Esophagus muscularis mucosa (tissue), 3 donors: ENCODE measurements at regions not wholly inside any gene's neighbourhood (a gene's known extent, or its start where the extent isn't known, plus 50 kb on each side); places are given as distances from the start of the nearest gene placed in this dataset.
A peak's percentile ranks its signal among the peaks of the same experiment; 100 is the strongest.

Experiments used
- POLR2AphosphoS5 ChIP-seq, 2 donors: sonication (generic); formaldehyde crosslinking; IDR thresholded peaks; one replicate each; pipeline ENCODE4 v1.6.1; 2017; ENCODE audit warnings: antibody characterized with exemption in 2 of 2
- TF ChIP-seq, protein P1 (sequence below), 3 experiments: fragments of 200-600 bp in 2 of 3; fragments of 450-650 bp in 1 of 3; sonication (generic) in 2 of 3; IDR thresholded peaks; one replicate each; pipeline ENCODE4 v1.5.1; 2017 to 2019; ENCODE audit warnings: antibody characterized with exemption in 3 of 3, mild to moderate bottlenecking in 2 of 3, moderate library complexity in 1 of 3

DNA sequence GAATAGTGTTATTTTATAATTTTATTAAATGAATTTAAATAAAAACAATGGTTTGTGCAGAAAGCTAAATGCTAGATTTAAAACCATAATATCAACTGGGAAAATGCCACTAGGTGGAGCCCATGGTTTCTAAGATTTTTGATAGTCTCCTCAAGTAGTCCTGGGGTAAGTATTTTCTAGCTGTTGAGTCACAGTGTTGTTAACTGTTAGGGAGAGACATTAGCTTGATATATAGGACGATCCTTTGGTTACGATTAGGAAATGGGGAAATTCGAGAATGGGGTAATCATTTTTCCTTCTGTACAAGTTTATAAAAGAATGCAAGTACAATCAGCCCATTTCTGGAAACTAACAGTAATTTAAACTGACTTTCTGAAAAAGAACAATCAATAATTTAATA lies 378.4 kb downstream of the ANKRD50 start:
- TF ChIP-seq, protein P1, sequence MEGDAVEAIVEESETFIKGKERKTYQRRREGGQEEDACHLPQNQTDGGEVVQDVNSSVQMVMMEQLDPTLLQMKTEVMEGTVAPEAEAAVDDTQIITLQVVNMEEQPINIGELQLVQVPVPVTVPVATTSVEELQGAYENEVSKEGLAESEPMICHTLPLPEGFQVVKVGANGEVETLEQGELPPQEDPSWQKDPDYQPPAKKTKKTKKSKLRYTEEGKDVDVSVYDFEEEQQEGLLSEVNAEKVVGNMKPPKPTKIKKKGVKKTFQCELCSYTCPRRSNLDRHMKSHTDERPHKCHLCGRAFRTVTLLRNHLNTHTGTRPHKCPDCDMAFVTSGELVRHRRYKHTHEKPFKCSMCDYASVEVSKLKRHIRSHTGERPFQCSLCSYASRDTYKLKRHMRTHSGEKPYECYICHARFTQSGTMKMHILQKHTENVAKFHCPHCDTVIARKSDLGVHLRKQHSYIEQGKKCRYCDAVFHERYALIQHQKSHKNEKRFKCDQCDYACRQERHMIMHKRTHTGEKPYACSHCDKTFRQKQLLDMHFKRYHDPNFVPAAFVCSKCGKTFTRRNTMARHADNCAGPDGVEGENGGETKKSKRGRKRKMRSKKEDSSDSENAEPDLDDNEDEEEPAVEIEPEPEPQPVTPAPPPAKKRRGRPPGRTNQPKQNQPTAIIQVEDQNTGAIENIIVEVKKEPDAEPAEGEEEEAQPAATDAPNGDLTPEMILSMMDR (IDR thresholded peaks at IDR 0.05) = peak; percentile 43 to 59 (median 57)
- no peak for TF ChIP-seq POLR2AphosphoS5 (IDR thresholded peaks at IDR 0.05)
